Kidney epithelial cell (primary cell): ENCODE measurements at regions not wholly inside any gene's neighbourhood (a gene's known extent, or its start where the extent isn't known, plus 50 kb on each side); places are given as distances from the start of the nearest gene placed in this dataset.

Experiments used
- DNase-seq: peaks from one replicate; pipeline ENCODE4 v3.0.0-alpha.2; 2010; ENCODE audit warnings: low read depth
- H3K27me3 ChIP-seq: 2 replicates; pipeline ENCODE4 v1.6.0; 2011; ENCODE audit warnings: low read length; ENCODE audit not compliant: control insufficient read depth, insufficient read depth
- H3K36me3 ChIP-seq: 2 replicates; pipeline ENCODE4 v1.5.1; 2011; ENCODE audit warnings: low read length; ENCODE audit not compliant: control insufficient read depth, insufficient read depth
- H3K4me3 ChIP-seq: 2 replicates; pipeline ENCODE4 v1.5.1; 2011; ENCODE audit warnings: low read depth, mild to moderate bottlenecking, control low read depth, low read length
- CTCF ChIP-seq: IDR thresholded peaks from 2 replicates; pipeline ENCODE4 v1.5.1; 2011; ENCODE audit warnings: mild to moderate bottlenecking, moderate library complexity, low read length, control low read depth, inconsistent platforms; ENCODE audit not compliant: insufficient read depth, poor library complexity, severe bottlenecking

- Histone ChIP-seq H3K36me3 (no peaks in the 10 kb centered on the region), H3K4me3 (no peak overlapping the region), H3K27me3 (no peaks in the 10 kb centered on the region)
- peak; percentile 86 for TF ChIP-seq CTCF
- no peak for DNase-seq
Observed at GRCh38 chr6:166106076-166106686, 61.5 kb downstream of the TBXT start.

GRCh38 chr6:166105341-166106075 lies 62.1 kb downstream of the TBXT start:
- no peaks in the 10 kb centered on the region for H3K36me3 ChIP-seq
- H3K4me3 ChIP-seq, result no peak overlapping the region
- TF ChIP-seq CTCF, result no peak
- no peak for DNase-seq
- H3K27me3 ChIP-seq, result no peaks in the 10 kb centered on the region

DNA sequence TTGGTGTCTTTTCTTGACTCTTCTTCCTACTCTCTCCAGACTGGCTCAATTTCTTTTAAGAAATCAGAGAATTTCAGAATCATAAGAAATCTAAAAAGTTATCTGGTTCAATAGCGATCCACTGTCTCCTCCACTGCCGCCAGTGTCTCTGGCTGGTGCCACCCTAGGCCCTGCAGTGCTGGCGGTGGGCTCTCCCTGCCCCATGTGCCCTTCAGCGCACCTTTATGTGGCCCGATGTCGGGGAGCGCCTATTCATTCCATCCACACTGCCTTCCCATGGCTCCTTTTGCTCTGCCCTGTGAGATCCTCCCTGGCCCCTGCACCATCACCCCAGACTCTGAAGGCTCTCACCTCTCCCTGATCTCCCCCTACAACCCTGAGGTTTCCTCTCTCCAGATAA lies 62.8 kb downstream of the TBXT start:
- Histone ChIP-seq H3K27me3 (no peaks in the 10 kb centered on the region), H3K36me3 (no peaks in the 10 kb centered on the region), H3K4me3 (no peak overlapping the region)
- no peak for TF ChIP-seq CTCF
- no peak for DNase-seq

- no peak overlapping the region for H3K4me3 ChIP-seq
- H3K27me3 ChIP-seq, result no peaks in the 10 kb centered on the region
- no peaks in the 10 kb centered on the region for H3K36me3 ChIP-seq
- no peak for TF ChIP-seq CTCF
- DNase-seq, result no peak
Observed at GRCh38 chr6:166104107-166104506, 63.5 kb downstream of the TBXT start.

GRCh38 chr6:166101819-166102419 lies 65.7 kb downstream of the TBXT start:
- no peak overlapping the region for H3K4me3 ChIP-seq
- no peaks in the 10 kb centered on the region for H3K27me3 ChIP-seq
- H3K36me3 ChIP-seq, result no peaks in the 10 kb centered on the region
- no peak for DNase-seq
- TF ChIP-seq CTCF, result no peak
